Endodermal cell (in vitro differentiated cells): ENCODE measurements at regions not wholly inside any gene's neighbourhood (a gene's known extent, or its start where the extent isn't known, plus 50 kb on each side); places are given as distances from the start of the nearest gene placed in this dataset.
A peak's percentile ranks its signal among the peaks of the same experiment; 100 is the strongest.

Source experiments
- DNase-seq: peaks from one replicate; pipeline ENCODE4 v3.0.0-alpha.2; 2017
- H3K27ac ChIP-seq: 2 replicates; pipeline ENCODE4 v1.5.1; 2013; ENCODE audit warnings: mild to moderate bottlenecking, low read depth, low read length, moderate library complexity
- H3K27me3 ChIP-seq: 2 replicates; pipeline ENCODE4 v1.6.1; 2013; ENCODE audit warnings: mild to moderate bottlenecking, low read length, moderate library complexity; ENCODE audit not compliant: insufficient read depth, control insufficient read depth, poor library complexity, severe bottlenecking
- H3K36me3 ChIP-seq: 2 replicates; pipeline ENCODE4 v1.7.0; 2013; ENCODE audit warnings: mild to moderate bottlenecking, low read length, moderate library complexity; ENCODE audit not compliant: control insufficient read depth, insufficient read depth
- H3K4me1 ChIP-seq: one replicate; pipeline ENCODE4 v1.7.0; 2013; ENCODE audit warnings: low read length; ENCODE audit not compliant: control insufficient read depth, insufficient read depth
- H3K4me3 ChIP-seq: 2 replicates; pipeline ENCODE4 v1.5.1; 2013; ENCODE audit warnings: mild to moderate bottlenecking, low read length, moderate library complexity
- H3K9ac ChIP-seq: 2 replicates; pipeline ENCODE4 v1.6.1; 2013; ENCODE audit warnings: mild to moderate bottlenecking, low read length, moderate library complexity; ENCODE audit not compliant: poor library complexity, severe bottlenecking; ENCODE audit errors: extremely low read depth
- H3K9me3 ChIP-seq: 2 replicates; pipeline ENCODE4 v1.6.1; 2013; ENCODE audit warnings: mild to moderate bottlenecking, low read length, moderate library complexity; ENCODE audit not compliant: control insufficient read depth
- H3K27ac Mint-ChIP-seq: 2 replicates; pipeline ENCODE4 v1.8.0; 2020; ENCODE audit warnings: mixed read lengths
- H3K27me3 Mint-ChIP-seq: 2 replicates; pipeline ENCODE4 v1.8.0; 2021; ENCODE audit warnings: mild to moderate bottlenecking, mixed read lengths; ENCODE audit not compliant: insufficient read depth
- H3K36me3 Mint-ChIP-seq: 2 replicates; pipeline ENCODE4 v1.8.0; 2020; ENCODE audit warnings: low read depth, mixed read lengths
- H3K4me1 Mint-ChIP-seq: 2 replicates; pipeline ENCODE4 v1.8.0; 2020; ENCODE audit warnings: mixed read lengths
- H3K4me3 Mint-ChIP-seq: 2 replicates; pipeline ENCODE4 v1.8.0; 2020; ENCODE audit warnings: mild to moderate bottlenecking, moderate library complexity, mixed read lengths
- H3K9me3 Mint-ChIP-seq: 2 replicates; pipeline ENCODE4 v1.8.0; 2020; ENCODE audit warnings: mild to moderate bottlenecking, mixed read lengths
- CTCF ChIP-seq: fragments of 200-600 bp; sonication (generic); conservative IDR thresholded peaks from 2 replicates; pipeline ENCODE4 v1.5.0; 2021; ENCODE audit warnings: antibody characterized with exemption, mild to moderate bottlenecking
- WGBS, 2 experiments: methylation state at CpG; one replicate each; pipeline versions ENCODE4 v1.1.5 to v1.1.7; 2013; ENCODE audit warnings: missing lambda C conversion rate in 2 of 2, mixed read lengths in 1 of 2; ENCODE audit not compliant: insufficient coverage in 1 of 2, insufficient read length in 1 of 2; 5-methylcytosine and 5-hydroxymethylcytosine counted together

GRCh38 chr13:47133011-47133445, 236.2 kb upstream of the HTR2A start:
- Mint-ChIP-seq H3K36me3 (no peaks in the 10 kb centered on the region), H3K4me1 (peaks cover 7% of the 10 kb centered on the region), H3K27me3 (no peaks in the 10 kb centered on the region), H3K27ac (no peak overlapping the region), H3K9me3 (no peaks in the 10 kb centered on the region), H3K4me3 (no peak overlapping the region)
- no peaks in the 10 kb centered on the region for H3K27me3 ChIP-seq
- no peaks in the 10 kb centered on the region for H3K4me1 ChIP-seq
- WGBS, 2 experiments = 76 to 100% methylated on average over 1 of the region's 1 CpG
- no peak for TF ChIP-seq CTCF
- no peak for DNase-seq
- no peaks in the 10 kb centered on the region for H3K36me3 ChIP-seq
- no peak overlapping the region for H3K27ac ChIP-seq
- H3K9ac ChIP-seq = no peak overlapping the region
- H3K9me3 ChIP-seq = no peaks in the 10 kb centered on the region
- no peak overlapping the region for H3K4me3 ChIP-seq

DNA sequence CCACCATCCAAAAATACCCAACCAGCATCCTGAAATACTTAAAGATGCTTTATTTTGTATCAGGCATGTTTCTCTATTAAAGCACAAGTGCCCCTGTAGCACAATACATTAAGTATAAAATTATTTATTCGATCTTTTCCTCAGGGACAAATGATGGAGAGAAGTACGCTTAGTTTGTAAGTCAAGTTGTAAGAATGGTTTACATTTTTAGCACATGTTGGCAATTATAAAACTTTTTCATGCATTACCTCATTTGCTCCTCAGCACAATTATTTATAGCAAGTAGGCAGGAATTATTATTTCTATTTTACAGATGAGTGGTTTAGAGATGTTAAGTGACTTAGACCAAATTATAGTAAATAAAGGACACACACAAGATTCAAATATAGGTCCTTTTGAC, 232.6 kb upstream of the HTR2A start:
- no peak for DNase-seq
- Mint-ChIP-seq H3K36me3 (no peaks in the 10 kb centered on the region), H3K4me1 (no peaks in the 10 kb centered on the region), H3K27ac (no peak overlapping the region), H3K27me3 (no peaks in the 10 kb centered on the region), H3K4me3 (no peak overlapping the region), H3K9me3 (no peaks in the 10 kb centered on the region)
- Histone ChIP-seq H3K9ac (no peak overlapping the region), H3K4me1 (no peaks in the 10 kb centered on the region), H3K27ac (no peak overlapping the region), H3K36me3 (no peaks in the 10 kb centered on the region), H3K27me3 (no peaks in the 10 kb centered on the region), H3K9me3 (no peaks in the 10 kb centered on the region), H3K4me3 (no peak overlapping the region)
- TF ChIP-seq CTCF = no peak
- WGBS, 2 experiments = 92% methylated on average over 2 of the region's 2 CpGs; no CpG with 5 or more reads in 1 of the 2 experiments

GRCh38 chr13:47126432-47126831, 229.6 kb upstream of the HTR2A start:
- Histone ChIP-seq H3K36me3 (no peaks in the 10 kb centered on the region), H3K9me3 (no peaks in the 10 kb centered on the region), H3K4me1 (no peaks in the 10 kb centered on the region), H3K4me3 (no peak overlapping the region), H3K9ac (no peak overlapping the region), H3K27me3 (no peaks in the 10 kb centered on the region), H3K27ac (no peak overlapping the region)
- 87 to 100% methylated on average over 2 of the region's 2 CpGs for WGBS, 2 experiments
- Mint-ChIP-seq H3K27me3 (no peaks in the 10 kb centered on the region), H3K4me1 (peaks cover 2% of the 10 kb centered on the region), H3K36me3 (no peaks in the 10 kb centered on the region), H3K27ac (no peak overlapping the region), H3K9me3 (no peaks in the 10 kb centered on the region), H3K4me3 (no peak overlapping the region)
- TF ChIP-seq CTCF = peak; percentile 54
- peak; percentile 51 for DNase-seq
